H1 (cell line): ENCODE measurements at regions not wholly inside any gene's neighbourhood (a gene's known extent, or its start where the extent isn't known, plus 50 kb on each side); places are given as distances from the start of the nearest gene placed in this dataset.
A peak's percentile ranks its signal among the peaks of the same experiment; 100 is the strongest.

ENCODE experiments used
- CTCF ChIA-PET: fragments of 300-600 bp; sonication (Branson Sonifier 250); formaldehyde crosslinking; loops from one replicate; lab custom pipeline; 2021; ENCODE audit not compliant: partially characterized antibody; lab: Charles Lee
- POLR2A ChIA-PET: fragments of 300-600 bp; sonication (Branson Sonifier 250); formaldehyde crosslinking; loops from one replicate; lab custom pipeline; 2021; ENCODE audit warnings: inconsistent platforms; ENCODE audit not compliant: partially characterized antibody; lab: Charles Lee
- DNase-seq, 2 experiments: peaks; one replicate each; pipeline versions ENCODE4 v3.0.0 to v3.0.0-alpha.2; 2010 to 2022; ENCODE audit warnings: low spot score in 2 of 2, low read depth in 1 of 2, mixed read lengths in 1 of 2
- FAIRE-seq: peaks from 2 replicates; lab custom pipeline; 2011; peaks lifted over from hg19 to GRCh38; lab: Jason Lieb, UNC
- H2AFZ ChIP-seq: 2 replicates; pipeline ENCODE4 v1.8.1; 2012; ENCODE audit warnings: low read length, inconsistent platforms
- H2AK5ac ChIP-seq: 2 replicates; pipeline ENCODE4 v1.6.1; 2013; ENCODE audit warnings: low read depth, low read length
- H2BK120ac ChIP-seq: replicated peaks from 2 replicates; pipeline ENCODE3; 2013; ENCODE audit warnings: low read depth, low read length, inconsistent platforms
- H2BK12ac ChIP-seq: 2 replicates; pipeline ENCODE4 v1.6.1; 2013; ENCODE audit warnings: low read depth, low read length
- H2BK15ac ChIP-seq: 2 replicates; pipeline ENCODE4 v1.6.1; 2013; ENCODE audit warnings: low read length
- H2BK20ac ChIP-seq: 2 replicates; pipeline ENCODE4 v1.6.1; 2013; ENCODE audit warnings: low read length
- H2BK5ac ChIP-seq: 2 replicates; pipeline ENCODE4 v1.6.1; 2013; ENCODE audit warnings: low read depth, low read length
- H3K14ac ChIP-seq: 2 replicates; pipeline ENCODE4 v1.6.1; 2013; ENCODE audit warnings: inconsistent platforms; ENCODE audit not compliant: insufficient read length
- H3K18ac ChIP-seq: 2 replicates; pipeline ENCODE4 v1.6.1; 2013; ENCODE audit warnings: low read length; ENCODE audit errors: extremely low read depth
- H3K23ac ChIP-seq: 2 replicates; pipeline ENCODE4 v1.6.1; 2013; ENCODE audit warnings: inconsistent platforms; ENCODE audit not compliant: insufficient read length
- H3K23me2 ChIP-seq: 2 replicates; pipeline ENCODE4 v1.6.1; 2013; ENCODE audit warnings: low read depth, low read length
- H3K27ac ChIP-seq: 2 replicates; pipeline ENCODE4 v1.6.1; 2011; ENCODE audit warnings: low read depth, low read length, inconsistent platforms
- H3K27me3 ChIP-seq, 4 experiments: replicated peaks in 1 of 4; 1 replicate in 1 of 4; 2 replicates in 3 of 4; pipeline versions ENCODE4 v1.6.1 to v1.8.1; 2011 to 2013; ENCODE audit warnings: low read length in 3 of 4, mild to moderate bottlenecking in 3 of 4, inconsistent platforms in 2 of 4, mixed read lengths in 2 of 4, moderate library complexity in 1 of 4; ENCODE audit not compliant: control insufficient read depth in 3 of 4, insufficient read depth in 3 of 4; ENCODE audit errors: extremely low read depth in 1 of 4
- H3K36me3 ChIP-seq, 4 experiments: 2 replicates each; pipeline versions ENCODE4 v1.6.1 to v1.8.1; 2011 to 2013; ENCODE audit warnings: mild to moderate bottlenecking in 4 of 4, low read length in 3 of 4, moderate library complexity in 2 of 4, control low read depth in 1 of 4, inconsistent platforms in 1 of 4; ENCODE audit not compliant: insufficient read depth in 4 of 4, control insufficient read depth in 2 of 4
- H3K4ac ChIP-seq: replicated peaks from 2 replicates; pipeline ENCODE3; 2013; ENCODE audit warnings: low read length, low read depth, mixed read lengths, inconsistent platforms; ENCODE audit not compliant: insufficient read length
- H3K4me1 ChIP-seq, 4 experiments: replicated peaks in 1 of 4; 1 replicate in 1 of 4; 2 replicates in 3 of 4; pipeline versions ENCODE4 v1.6.1 to v1.8.1; 2011 to 2013; ENCODE audit warnings: low read length in 3 of 4, inconsistent platforms in 2 of 4, mixed read lengths in 1 of 4; ENCODE audit not compliant: insufficient read depth in 4 of 4, control insufficient read depth in 3 of 4
- H3K4me2 ChIP-seq, 2 experiments: 2 replicates each; pipeline versions ENCODE4 v1.6.1 to v1.8.1; 2011 to 2013; ENCODE audit warnings: low read depth in 2 of 2, low read length in 2 of 2, control low read depth in 1 of 2, inconsistent platforms in 1 of 2, mild to moderate bottlenecking in 1 of 2; ENCODE audit not compliant: insufficient read depth in 1 of 2
- H3K4me3 ChIP-seq, 4 experiments: fragments of 200-600, 300-600 bp in 1 of 4; sonication (generic), shearing (Covaris generic), sonication (Bioruptor Twin) in 1 of 4; 2 replicates each; pipeline versions ENCODE4 v1.5.1 to v1.8.1; 2011 to 2016; ENCODE audit warnings: low read length in 4 of 4, low read depth in 3 of 4, control low read depth in 2 of 4, inconsistent platforms in 2 of 4, mild to moderate bottlenecking in 2 of 4, mixed read lengths in 1 of 4, moderate library complexity in 1 of 4; ENCODE audit not compliant: insufficient read depth in 2 of 4; ENCODE audit errors: extremely low read depth in 1 of 4
- H3K56ac ChIP-seq: replicated peaks from 2 replicates; pipeline ENCODE3; 2013; ENCODE audit warnings: low read depth, mild to moderate bottlenecking, mixed read lengths, low read length, inconsistent platforms; ENCODE audit not compliant: insufficient read length
- H3K79me1 ChIP-seq: 2 replicates; pipeline ENCODE4 v1.6.1; 2013; ENCODE audit warnings: low read depth, low read length, control low read depth
- H3K79me2 ChIP-seq, 2 experiments: 2 replicates each; pipeline versions ENCODE4 v1.6.1 to v1.8.1; 2012 to 2013; ENCODE audit warnings: low read length in 2 of 2, mild to moderate bottlenecking in 2 of 2, inconsistent platforms in 1 of 2; ENCODE audit not compliant: insufficient read depth in 2 of 2, control insufficient read depth in 1 of 2
- H3K9ac ChIP-seq, 4 experiments: replicated peaks in 1 of 4; 1 replicate in 1 of 4; 2 replicates in 3 of 4; pipeline versions ENCODE4 v1.6.1 to v1.8.1; 2011 to 2013; ENCODE audit warnings: low read depth in 3 of 4, low read length in 3 of 4, control low read depth in 2 of 4, mild to moderate bottlenecking in 2 of 4, moderate library complexity in 2 of 4, inconsistent platforms in 1 of 4; ENCODE audit errors: extremely low read depth in 1 of 4
- H3K9me3 ChIP-seq, 2 experiments: 2 replicates each; pipeline versions ENCODE4 v1.6.1 to v1.8.1; 2012 to 2013; ENCODE audit warnings: mild to moderate bottlenecking in 2 of 2, moderate library complexity in 2 of 2, control low read depth in 1 of 2, inconsistent platforms in 1 of 2, low read depth in 1 of 2, low read length in 1 of 2, mixed read lengths in 1 of 2; ENCODE audit not compliant: insufficient read depth in 2 of 2
- H4K20me1 ChIP-seq, 2 experiments: replicated peaks in 1 of 2; 2 replicates each; pipeline versions ENCODE3 to v1.8.1; 2011 to 2013; ENCODE audit warnings: inconsistent platforms in 2 of 2, low read length in 2 of 2, mild to moderate bottlenecking in 1 of 2; ENCODE audit not compliant: insufficient read depth in 2 of 2, control insufficient read depth in 1 of 2
- H4K5ac ChIP-seq: 2 replicates; pipeline ENCODE4 v1.6.1; 2013; ENCODE audit warnings: low read length, low read depth, mixed read lengths, inconsistent platforms; ENCODE audit not compliant: insufficient read length
- H4K8ac ChIP-seq: 2 replicates; pipeline ENCODE4 v1.8.0; 2013; ENCODE audit warnings: mild to moderate bottlenecking, moderate library complexity, low read length, inconsistent platforms; ENCODE audit not compliant: insufficient read depth; ENCODE audit errors: extremely low read depth
- H4K91ac ChIP-seq: replicated peaks from 2 replicates; pipeline ENCODE3; 2013; ENCODE audit warnings: low read length, mixed read lengths, inconsistent platforms; ENCODE audit not compliant: insufficient read length
- RNF2 ChIP-seq: fragments of 200-900, 300-1000 bp; sonication (generic); IDR thresholded peaks from 2 replicates; pipeline ENCODE4 v1.7.1; 2016; ENCODE audit warnings: borderline replicate concordance, low read depth, mild to moderate bottlenecking, antibody characterized with exemption, low read length; ENCODE audit not compliant: poor library complexity, severe bottlenecking; ENCODE audit errors: missing control alignments
- WGBS, 2 experiments: shearing (Covaris generic) in 1 of 2; methylation state at CpG; one replicate each; pipeline versions ENCODE4 v1.1.6 to v1.1.7; 2013 to 2015; ENCODE audit warnings: low lambda C conversion rate in 2 of 2, mixed read lengths in 2 of 2, inconsistent platforms in 1 of 2, low coverage in 1 of 2, missing lambda C conversion rate in 1 of 2; ENCODE audit not compliant: insufficient replicate concordance in 2 of 2, insufficient coverage in 1 of 2, insufficient read length in 1 of 2; ENCODE audit errors: extremely low coverage in 1 of 2, missing lambda C conversion rate in 1 of 2; 5-methylcytosine and 5-hydroxymethylcytosine counted together

DNA sequence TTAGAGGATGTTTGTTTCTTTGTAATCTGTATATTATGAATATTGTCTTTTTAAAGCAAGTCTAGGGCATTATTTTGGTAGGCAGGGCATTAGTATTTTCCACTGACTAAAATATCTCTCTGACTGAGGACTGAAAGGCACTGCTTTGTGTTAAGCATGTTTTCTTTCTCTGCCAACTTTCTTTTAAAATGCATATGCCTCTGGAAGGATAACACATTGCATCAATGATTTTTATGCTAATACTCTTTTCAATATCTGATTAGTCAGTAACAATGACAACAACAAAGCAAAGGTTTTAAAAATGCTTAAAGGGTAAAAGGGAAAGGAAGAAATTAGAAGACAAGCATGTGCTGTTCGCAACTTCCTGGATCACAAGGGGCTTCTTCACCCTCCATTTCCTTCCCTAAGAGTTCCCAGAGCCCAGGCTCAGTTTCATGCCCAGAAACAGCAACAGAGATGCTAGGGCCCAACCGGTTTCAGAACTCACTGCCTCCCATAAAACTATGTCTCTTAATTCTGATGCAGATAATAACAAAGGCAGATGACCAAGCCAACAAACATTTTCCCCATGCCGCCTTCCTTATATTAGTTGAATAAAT, 786.8 kb upstream of the ACVR2A start:
- H4K8ac ChIP-seq, result no peak overlapping the region
- FAIRE-seq (no peak), DNase-seq (no peak)
- 0 out of 2 replicates have a peak overlapping the region, but pooled peaks have one; percentile 40 for H2BK5ac ChIP-seq
- no peaks in the 10 kb centered on the region for H3K36me3 ChIP-seq
- WGBS, 2 experiments, result 63% methylated on average over 3 of the region's 3 CpGs; no CpG with 5 or more reads in 1 of the 2 experiments
- POLR2A ChIA-PET, result no interaction called here
- no peaks in the 10 kb centered on the region for H3K27me3 ChIP-seq
- no peak overlapping the region for H3K23ac ChIP-seq
- no peak overlapping the region for H2BK20ac ChIP-seq
- H2BK12ac ChIP-seq, result no peak overlapping the region
- no peak overlapping the region for H2AK5ac ChIP-seq
- no peak overlapping the region for H3K14ac ChIP-seq
- CTCF ChIA-PET, result interaction anchor here (1.0 kb wide), 1 partner anchor 13 kb away, joined by 3 read pairs; no protein-coding TSS in a partner anchor
- H2BK15ac ChIP-seq, result no peak overlapping the region
- H3K4me1 ChIP-seq, result peaks cover 0 to 10% (median 4%) of the 10 kb centered on the region in 4 experiments; a peak in 4 of 7 replicates
- no peaks in the 10 kb centered on the region for H3K9me3 ChIP-seq
- no peak overlapping the region for H3K4ac ChIP-seq
- no peaks in the 10 kb centered on the region for H4K20me1 ChIP-seq
- 0 out of 2 replicates have a peak overlapping the region, but pooled peaks have one; percentile 7 for H2AFZ ChIP-seq
- H3K79me2 ChIP-seq, result no peaks in the 10 kb centered on the region
- no peak overlapping the region for H4K91ac ChIP-seq
- TF ChIP-seq RNF2, result no peak
- no peak overlapping the region for H2BK120ac ChIP-seq
- H4K5ac ChIP-seq, result no peak overlapping the region
- no peak overlapping the region for H3K56ac ChIP-seq
- no peaks in the 10 kb centered on the region for H3K23me2 ChIP-seq
- no peak overlapping the region for H3K4me3 ChIP-seq
- H3K18ac ChIP-seq, result no peak overlapping the region
- H3K4me2 ChIP-seq, result no peak overlapping the region
- H3K9ac ChIP-seq, result no peak overlapping the region
- H3K79me1 ChIP-seq, result no peaks in the 10 kb centered on the region
- H3K27ac ChIP-seq, result no peak overlapping the region
